ENCODE measurements at regions not wholly inside any gene's neighbourhood (a gene's known extent, or its start where the extent isn't known, plus 50 kb on each side); places are given as distances from the start of the nearest gene placed in this dataset.

DNA sequence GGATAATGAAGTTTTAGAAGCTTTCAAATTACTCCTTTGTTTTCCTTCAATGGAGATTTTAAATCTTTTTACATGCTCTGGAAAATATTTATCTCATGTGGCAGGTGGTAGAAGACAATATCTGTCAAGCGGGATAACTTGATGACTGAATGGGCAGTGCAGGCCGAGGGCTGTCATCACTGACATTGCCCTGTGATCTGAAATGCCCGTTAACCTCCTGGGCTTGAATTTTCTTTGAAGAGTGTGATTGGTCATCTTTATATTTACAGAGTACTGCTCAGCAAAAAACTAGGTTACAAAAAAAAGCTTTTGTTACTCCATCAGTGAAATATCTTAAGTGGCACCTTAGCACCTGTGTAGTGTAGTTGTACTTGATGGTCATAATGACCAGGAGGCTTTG lies 147.5 kb downstream of the GATB start:
- DNase-seq, result no peak

DNA sequence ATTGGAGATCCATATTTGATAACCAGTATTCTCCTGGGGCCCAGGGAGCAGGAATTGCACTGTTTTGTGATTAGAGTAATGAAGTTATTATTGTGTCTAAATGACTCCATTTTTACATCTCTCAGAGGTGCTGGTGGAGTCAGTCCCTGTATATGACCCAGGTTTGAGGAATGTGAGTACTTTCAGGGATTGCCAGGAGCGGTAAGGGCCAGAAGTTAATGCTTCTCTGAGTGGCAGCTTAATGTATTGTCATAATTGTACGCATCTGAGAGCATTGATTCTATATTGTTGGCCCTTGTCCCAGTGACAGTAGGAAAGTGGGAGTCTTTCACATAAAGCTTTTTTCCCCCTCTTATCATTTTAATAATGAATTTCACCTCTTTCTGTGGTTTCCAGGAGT lies 146.2 kb downstream of the GATB start:
- no peak for DNase-seq

DNA sequence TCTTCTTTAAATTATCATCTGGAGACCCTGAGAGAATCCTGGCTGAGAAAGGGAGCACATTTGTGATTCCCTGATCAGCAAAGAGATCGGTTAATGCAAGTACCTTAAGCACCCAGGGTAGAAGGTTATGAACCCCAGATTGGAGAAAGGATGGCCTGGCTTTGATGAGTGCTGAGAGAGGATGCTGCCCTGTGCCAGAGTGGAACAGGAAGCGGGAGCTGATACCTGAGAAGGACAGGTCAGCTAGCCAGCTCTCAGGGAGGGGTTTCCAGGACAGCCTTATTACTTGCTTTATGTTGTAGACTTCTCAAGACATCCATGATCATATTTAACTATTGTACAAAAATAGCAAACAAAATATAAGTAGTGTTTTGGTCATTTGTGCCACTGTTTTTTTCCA lies 141.9 kb downstream of the GATB start:
- DNase-seq, result no peak

DNA sequence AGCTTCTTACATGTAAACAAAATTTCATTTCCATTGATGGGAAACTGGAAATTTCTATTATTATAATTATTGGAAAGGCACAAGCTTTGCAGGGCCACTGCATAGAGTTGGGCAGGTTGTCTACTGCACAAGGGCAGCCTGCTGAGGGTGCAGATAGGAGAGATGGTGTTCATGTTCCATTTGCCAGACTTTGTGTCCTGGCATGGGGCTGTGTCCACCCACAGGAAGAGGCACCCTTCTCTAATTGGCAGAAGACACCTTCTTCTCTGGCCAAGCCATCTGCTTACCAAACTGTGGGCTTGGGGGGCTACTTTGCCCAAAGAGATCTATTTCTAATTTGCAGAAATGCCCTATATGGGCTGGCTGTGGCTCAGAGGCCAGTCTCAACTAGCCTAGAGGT lies 140.7 kb downstream of the GATB start:
- DNase-seq, result no peak
